Activated CD4-positive, alpha-beta T cell treated with anti-CD3 and anti-CD28 coated beads for 4 hours (primary cell): ENCODE measurements at regions not wholly inside any gene's neighbourhood (a gene's known extent, or its start where the extent isn't known, plus 50 kb on each side); places are given as distances from the start of the nearest gene placed in this dataset.
A peak's percentile ranks its signal among the peaks of the same experiment; 100 is the strongest.
"Not testable (repeated sequence)": the region's sequence is repeated elsewhere in the genome, so short reads cannot be mapped to it uniquely, and the experiment has no call there.

Experiments
- DNase-seq, 2 donors: peaks; one replicate each; pipeline ENCODE4 v3.0.0-alpha.2; 2020

DNA sequence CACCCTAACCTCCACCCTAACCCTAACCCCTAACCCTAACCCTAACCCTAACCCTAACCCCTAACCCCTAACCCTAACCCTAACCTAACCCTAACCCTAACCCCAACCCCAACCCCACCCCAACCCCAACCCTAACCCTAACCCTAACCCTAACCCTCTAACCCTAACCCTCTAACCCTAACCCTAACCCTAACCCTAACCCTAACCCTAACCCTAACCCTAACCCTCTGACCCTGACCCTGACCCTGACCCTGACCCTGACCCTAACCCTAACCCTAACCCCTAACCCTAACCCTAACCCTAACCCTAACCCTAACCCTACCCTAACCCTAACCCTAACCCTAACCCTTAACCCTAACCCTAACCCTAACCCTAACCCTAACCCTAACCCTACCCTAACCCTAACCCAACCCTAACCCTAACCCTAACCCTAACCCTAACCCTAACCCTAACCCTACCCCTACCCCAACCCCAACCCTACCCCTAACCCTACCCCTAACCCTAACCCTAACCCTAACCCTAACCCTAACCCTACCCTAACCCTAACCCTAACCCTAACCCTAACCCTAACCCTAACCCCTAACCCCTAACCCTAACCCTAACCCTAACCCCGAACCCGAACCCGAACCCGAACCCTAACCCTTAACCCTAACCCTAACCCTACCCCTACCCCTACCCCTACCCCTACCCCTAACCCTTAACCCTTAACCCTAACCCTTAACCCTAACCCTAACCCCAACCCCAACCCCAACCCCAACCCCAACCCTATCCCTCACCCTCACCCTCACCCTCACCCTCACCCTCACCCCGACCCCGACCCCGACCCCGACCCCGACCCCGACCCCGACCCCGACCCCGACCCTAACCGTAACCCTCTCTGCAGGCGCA is 186.2 kb upstream of the CHL1 start:
- not testable (repeated sequence) for DNase-seq

DNA sequence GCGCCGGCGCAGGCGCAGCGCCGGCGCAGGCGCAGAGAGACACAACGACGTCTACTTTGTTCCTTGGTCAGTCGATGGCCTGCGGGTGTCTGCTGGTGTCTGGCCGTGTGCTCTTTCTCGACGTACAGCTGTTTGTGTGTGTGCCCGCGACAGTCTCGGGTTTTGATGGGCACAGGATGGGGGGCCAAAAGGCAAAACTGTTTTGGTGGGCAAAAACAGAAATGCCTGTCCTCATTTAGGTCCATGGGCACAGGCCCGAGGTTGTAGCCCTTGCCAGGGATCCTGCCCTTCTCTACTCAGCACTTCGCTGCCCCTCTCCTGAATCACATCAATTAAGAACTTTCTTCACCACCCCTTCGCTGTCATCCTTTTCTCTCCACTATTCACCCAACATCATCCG is 184.8 kb upstream of the CHL1 start:
- peak in 1 of 2 donors; percentile 2 for DNase-seq

DNA sequence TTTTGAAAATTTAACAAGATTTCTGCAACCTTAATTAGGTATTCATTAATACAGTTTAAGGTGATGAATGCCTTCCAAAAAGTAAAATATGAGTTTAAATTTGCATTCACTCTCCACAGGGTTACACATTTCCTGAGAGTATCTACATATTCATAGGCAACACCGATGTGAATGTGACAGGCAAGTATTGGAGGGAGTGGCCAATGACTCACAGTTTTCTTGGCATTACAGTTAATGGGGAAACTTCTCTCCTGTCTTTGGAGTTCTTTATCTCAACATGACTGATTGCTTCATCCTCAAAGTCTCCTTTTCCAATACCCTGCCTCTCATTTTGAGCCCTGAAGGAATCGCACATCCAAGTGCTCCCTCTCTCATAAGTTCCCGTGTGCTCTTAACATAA is 181.9 kb upstream of the CHL1 start:
- DNase-seq = no peak

DNA sequence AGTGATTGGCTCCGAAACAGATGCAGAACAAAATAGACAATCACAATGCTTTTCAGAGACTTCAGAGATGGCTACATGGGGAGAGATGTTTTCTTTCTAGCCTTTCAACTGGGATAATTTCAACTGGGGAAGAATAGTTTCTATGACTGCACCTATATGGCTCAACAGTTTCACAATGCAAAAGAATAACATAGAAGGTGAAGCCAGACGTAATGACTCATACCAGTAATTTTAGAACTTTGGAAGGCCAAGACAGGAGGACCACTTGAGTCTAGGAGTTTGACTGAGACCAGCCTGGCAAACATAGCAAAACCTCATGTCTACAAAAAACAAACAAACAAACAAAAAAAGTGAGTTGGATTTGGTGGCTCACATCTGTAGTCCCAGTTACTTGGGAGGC is 180.2 kb upstream of the CHL1 start:
- DNase-seq = no peak

DNA sequence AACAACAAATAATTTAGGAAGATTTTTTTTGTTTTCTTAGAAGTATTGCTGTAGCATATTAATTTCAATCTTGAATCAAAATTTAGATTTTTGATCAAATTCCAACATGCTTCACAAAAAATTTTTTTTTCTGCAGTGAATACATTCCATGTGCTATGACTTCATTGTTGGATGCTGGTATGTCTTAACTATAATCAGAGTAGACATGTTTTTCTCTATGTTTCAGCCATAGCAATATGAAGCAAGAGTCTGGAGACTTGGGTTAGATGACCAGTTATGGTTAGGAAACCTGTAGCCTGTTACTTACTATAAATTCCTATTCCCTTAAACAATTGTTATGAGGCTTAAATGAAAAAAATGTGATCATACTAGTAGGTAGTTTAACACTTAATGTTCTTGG is 176.1 kb upstream of the CHL1 start:
- no peak for DNase-seq

DNA sequence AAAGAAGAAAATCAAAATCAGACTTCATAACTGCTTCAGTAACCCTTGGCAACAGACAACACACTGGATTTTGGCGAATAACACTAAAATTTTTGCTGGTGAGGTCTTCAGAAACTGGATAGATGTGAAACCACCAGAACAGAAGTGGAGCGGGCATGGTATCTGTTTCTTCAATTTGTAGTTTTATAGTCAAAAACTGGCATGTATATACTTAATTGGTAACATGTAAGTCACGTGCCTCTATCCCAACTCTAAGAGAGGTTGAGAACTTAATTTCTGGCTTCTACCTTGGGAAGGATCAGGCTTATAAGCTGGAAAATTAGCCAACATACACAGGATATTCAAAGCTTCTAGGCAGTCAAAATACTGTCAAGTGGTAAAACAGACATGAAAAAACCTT is 172.6 kb upstream of the CHL1 start:
- DNase-seq = no peak

DNA sequence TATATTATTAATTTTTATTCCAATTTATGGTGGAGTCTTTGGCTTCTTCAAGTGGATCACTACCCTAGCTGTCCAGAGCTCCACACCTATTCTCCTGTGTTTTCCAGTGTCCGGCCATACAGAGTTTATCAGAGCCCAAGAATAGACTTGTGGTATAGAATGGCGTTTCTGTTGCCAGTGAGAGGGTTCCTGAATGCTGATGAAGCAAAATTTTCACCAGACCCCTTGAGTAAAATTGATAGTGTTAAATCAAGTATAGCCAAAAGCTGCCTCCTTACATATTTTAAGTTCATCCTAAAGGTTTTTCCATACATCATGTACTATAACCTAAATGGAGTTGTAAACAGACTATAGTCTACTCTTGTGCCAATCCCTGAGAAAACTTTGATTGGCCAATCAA is 171.5 kb upstream of the CHL1 start:
- no peak for DNase-seq

DNA sequence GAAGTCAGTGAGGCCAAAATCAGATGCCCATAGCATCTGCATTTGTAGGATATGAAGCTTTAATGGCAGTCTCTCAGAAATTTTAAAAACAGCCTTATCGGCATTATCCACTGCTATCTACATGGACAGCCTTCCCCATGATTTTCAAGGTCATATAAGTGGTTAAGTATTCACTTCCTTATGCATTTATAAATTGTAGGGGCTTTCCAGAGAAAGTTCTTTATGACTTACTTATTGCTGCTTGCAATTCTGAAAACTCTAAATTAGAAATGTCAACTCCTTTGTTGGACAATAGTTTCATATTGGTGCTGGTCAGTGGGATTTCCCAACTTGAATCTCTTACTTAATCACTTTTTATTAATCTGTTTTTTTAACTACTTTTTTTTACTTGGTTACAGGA is 160.6 kb upstream of the CHL1 start:
- DNase-seq = not testable (repeated sequence)

DNA sequence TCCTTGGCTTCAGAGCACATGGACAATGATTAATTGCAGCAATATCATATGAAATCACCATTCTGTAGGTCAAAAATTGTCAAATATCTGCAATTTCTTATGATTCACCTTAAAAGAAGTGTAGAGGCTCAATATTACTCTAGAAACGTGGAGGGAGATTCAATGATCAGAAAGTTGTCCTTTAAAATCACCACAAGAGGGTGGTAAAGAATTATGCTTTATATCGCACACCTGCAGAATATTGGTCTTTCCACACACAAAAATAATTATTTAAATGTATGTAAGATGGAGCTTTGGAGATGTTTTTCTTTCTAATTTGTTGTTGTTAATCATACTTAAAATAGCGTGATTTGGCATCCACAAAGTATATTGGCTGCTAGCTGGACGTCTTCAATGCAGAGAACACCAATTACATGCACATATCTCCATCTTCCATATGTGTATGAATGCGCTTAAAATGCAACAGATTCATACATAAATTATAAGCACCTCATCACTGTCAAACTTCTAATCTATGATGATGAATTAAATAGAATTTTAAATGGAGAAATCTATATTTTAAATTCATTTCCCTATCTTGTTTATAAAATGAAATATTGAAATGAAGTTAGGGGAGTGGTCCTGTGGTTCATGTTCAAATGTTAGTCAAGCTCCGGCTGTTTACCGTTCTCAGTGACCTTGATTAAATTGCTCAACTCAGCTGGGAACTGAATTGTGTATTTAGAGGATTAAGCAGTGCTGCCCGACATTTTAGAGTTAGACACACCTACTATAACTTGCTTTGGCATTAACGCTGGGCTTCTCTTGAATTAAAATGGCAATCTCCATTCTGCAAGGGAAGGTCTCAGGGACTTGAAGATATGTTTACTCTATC is 153.5 kb upstream of the CHL1 start:
- not testable (repeated sequence) for DNase-seq

DNA sequence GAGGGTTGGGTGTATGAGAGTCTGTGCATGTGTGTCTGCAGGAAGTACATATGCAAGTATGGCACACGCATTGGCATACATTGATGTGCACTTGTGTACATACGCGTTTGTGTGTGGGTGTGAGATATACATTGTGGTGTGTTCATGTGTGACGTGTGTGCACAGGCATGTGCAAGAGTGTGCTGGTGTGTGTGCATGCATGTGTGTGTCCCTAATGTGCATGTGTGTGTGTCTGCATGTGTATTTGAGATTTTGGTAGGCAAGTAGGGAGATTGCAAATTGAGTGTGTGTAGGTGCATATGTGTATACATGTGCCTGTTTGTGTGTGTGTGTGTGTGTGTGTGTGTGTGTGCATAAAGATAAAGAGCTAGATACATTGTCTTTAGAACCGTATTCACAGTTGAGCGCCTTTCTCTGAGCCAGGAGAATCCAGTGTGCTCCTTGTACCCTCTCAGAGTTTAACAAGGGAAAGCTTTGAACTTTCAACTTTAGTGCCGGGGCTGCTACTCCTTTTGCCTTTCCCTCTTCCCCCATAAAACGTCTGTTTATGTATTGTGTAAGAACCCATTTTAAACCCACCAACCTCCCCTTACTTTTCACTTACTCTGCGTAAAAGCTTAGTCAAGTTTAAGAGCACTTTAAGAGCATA is 152.4 kb upstream of the CHL1 start:
- no peak for DNase-seq

DNA sequence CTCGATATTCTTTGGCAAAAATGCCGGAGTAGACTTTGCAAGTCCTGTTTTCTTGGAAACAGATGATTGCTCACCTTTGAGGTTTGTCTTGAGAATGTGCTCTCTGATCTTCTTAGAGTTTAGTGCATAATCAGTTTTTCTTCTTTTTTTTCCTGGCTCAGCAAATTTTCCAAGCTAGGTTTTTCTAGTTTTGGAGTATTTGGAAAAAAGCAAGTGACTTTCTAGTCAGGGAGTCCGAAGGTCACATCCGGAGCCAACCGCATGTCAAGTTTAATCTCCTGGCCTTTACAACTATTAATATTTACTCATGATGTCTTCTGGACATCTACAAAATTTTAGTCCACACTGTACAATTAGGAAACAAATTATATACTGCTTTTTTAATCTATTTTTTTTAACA is 151.6 kb upstream of the CHL1 start:
- not testable (repeated sequence) for DNase-seq

DNA sequence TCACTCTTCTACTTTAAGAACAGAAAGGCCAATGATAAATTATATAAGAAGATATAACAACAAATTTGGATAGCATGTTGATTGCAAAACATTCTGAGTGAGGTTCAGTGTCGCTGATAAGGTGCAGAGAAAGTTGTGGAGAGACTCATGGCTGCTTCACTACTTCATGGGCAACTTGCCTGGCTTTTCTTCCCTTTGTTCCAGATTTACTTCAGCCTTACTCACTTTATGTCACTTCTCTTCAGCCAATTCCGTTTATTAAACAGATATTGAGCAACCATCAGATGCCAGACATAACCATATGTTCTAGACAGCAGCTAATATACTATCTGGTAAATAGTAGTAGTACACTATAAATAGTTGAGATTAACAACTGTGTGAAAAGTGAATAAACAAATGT is 150.0 kb upstream of the CHL1 start:
- DNase-seq = no peak

DNA sequence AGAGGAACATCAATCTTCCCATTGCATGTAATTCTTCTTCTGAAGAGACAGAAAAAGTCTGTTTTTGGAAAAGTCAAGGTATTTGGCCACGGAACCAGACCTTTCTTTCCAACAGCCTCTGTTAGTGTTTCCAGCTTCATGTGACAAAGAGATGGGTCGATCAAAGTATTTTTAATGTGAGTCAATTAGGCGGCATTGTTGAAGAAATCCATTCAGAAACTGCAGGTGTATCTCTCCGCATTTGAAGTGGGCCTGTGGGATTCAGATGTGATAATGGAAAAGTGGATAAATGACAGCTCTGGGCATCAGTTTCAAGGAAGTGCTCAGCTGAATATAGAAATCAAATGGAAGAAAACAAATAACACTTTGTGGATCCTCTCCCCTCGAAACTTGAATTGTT is 143.1 kb upstream of the CHL1 start:
- not testable (repeated sequence) for DNase-seq

DNA sequence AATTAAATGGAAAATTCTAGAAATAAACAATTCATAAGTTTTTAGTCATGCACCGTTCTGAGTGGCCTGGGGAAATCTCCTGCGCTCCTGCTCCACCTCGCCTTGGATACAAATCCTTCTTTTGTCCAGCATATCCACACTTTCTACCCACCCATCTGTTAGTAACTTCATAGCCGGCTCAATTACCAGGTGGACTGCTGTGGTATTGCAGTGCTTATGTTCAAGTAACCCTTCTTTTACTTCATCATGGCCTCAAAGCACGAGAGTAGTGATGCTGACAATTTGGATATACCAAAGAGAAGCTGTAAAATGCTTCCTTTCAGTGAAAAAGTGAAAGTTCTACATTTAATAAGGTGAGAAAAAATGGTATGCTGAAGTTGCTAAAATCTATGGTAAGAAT is 142.3 kb upstream of the CHL1 start:
- no peak for DNase-seq

DNA sequence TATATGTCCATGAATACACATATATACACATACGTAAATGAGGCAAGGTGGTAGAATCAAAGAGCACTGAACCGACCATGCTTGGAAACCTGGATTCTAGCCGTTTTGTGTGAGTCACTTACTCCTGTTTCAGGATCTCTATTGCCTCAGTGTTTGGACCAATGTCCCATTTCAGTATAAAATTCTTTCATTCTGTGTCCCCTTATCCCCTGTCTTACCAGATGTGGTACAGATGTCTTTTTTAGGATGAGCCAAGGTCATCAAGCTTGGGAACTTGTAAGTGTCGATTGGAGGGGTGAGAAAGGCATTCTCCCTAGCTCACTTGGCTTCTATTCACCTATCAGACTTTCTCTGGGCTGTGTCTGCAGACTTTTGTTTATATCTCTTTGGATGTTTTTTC is 139.9 kb upstream of the CHL1 start:
- no peak for DNase-seq

DNA sequence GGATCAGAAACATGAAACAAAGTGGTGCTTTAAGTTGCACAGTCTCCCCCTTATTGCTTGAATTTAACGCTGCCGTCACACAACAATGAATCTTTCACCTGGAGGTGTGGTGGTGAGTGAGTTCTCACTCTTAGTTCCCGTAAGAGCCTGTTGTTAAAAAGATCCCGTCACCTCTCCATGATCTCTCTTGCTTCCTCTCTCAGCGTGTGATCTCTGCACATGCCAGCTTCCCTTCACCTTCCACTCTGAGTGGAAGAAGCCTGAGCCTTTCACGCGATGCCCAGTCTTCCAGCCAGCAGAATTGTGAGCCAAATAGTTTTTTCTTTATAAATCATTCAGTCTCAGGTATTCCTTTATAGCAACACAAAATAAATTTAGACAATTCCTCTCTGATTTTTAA is 136.7 kb upstream of the CHL1 start:
- no peak for DNase-seq

DNA sequence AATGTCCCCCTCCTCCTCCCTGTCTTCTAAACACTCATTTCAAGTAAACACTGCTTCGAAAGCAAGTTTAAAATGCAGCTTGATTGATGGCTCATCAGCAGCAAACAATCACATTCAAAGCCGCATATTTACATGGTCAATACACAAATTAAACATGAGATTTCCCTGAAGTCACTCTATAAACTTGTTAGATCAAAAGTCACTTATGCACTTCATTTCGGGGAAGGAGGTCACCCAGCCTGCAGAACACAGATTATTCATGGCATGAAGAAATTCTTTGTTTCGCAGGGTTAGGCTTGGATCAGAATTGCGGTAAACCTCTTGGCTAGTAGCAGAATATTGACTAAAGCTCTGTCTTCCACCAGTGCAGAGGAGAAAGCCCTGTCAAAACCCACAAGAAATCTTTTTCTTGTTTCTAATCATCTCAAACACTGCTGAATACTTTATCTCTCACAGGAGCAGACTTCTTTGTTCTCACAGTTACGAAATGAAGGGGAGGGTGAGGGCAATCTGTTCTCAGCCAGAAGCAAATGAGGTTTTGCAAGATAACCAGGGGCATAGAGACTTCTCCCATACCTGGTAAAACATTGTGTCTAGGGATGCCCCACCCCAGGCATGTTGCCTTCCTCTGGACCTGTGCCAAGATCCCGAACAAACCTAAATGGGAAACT is 133.3 kb upstream of the CHL1 start:
- DNase-seq = no peak

DNA sequence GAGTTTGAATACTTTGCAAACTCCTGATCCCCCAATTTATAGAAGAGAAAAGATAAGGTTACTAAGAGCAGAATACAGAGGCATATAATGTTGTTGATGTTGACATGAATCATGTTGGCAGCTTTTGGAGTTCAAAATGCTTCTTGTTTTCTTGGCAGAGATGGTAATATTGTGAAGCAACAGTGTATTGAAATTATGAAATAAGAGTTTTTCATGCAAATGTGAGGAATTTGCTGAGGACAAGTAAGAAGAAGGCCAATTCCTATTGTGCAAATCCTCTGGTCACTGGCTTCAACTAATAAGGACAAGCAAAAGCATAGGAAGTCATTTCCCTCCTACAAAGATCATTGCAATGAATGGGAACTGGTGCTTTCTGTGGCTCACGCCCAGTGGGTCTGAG is 126.9 kb upstream of the CHL1 start:
- no peak for DNase-seq

DNA sequence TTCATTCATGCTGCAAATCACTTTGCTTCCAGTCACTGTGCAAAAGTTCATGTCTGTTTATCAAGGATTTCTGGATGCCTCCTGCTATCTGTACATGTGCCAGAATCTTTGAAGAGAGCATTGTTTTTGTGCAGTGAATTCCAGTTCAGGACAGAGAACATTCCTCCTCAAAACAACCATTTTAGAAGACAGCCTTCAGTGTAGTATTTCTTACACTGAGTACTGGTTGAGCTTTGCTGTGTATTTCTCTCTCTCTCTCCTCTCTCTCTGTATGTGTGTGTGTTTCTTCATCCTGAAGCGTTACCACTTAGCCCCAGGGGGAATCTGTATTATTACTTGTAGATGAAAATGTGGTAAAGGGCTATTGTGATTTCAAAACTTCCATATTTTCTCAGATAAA is 123.8 kb upstream of the CHL1 start:
- no peak for DNase-seq

DNA sequence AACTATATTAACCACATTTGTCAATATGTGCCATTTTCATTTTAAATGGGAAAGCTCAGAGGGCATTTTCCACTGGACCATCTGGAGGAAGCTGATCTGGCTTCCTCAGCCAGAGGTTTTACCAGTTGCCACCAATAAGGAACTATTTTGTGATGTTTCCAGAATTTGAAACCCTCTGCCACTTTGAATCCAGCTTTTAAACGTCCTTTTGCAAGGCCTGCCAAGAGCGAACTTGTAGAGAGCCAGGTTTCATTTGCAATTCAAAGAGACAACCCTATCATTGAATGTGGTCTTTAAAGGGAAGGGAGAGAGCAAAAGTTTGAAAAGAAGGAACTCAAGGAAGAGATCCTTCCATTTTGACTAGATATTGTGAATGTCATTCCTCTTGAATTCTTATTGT is 123.3 kb upstream of the CHL1 start:
- DNase-seq = no peak

DNA sequence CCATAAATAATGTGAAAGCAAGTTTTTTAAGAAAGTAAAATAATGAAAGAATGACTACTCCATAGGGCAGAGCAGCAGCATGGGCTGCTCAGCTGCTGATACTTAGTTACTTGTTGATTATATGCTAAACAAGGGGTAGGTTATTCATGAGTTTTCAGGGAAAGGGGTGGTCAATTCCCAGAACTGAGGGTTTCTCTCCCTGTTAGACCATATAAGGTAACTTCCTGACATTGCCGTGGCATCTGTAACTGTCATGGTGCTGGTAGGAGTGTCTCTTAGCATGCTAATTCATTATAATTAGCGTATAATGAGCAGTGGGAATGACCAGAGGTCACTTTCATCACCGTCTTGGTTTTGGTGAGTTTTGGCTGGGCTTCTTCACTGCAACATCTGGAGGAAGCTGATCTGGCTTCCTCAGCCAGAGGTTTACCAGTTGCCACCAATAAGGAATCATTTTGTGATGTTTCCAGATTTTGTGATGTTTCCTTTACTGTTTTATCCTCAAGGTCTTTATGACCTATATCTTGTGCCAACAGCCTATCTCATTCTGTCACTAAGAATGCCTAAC is 121.8 kb upstream of the CHL1 start:
- no peak for DNase-seq

DNA sequence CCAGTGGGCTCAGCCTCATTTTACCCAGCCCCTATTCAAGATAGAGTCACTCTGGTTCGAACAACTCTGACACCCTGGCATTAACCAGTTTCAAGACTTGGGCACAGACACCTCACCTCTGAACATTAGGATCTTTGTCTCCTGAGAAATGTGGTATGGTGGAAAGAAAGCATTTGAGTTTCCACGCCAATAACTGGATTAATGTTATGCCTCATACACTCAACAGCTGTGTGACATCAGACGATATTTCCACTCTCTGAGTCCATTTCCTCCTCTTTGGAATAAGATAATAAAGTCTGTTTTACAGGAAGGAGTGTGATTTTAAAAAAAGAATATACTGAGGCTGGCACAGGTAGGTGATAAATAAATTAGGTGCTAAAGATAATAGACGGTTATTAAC is 121.3 kb upstream of the CHL1 start:
- no peak for DNase-seq

DNA sequence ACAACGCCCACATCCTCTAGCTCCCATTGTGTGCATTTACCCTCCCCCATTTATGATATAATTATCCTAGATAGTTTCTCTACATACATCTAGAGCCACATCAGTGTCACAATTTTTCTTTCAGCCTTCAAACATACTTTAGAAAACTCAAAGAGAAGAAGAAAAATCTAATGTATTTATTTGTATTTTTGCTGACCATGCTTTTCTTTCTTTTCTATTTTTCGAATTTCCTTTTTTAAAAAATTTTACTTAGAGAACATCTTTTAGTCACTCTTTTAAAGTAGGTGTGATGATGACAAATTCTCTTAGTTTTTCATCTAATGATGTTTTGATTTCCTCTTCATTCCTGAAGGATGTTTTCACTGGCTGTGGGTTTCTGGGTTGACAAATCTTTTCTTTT is 117.0 kb upstream of the CHL1 start:
- no peak for DNase-seq
